ENCODE measurements at regions not wholly inside any gene's neighbourhood (a gene's known extent, or its start where the extent isn't known, plus 50 kb on each side); places are given as distances from the start of the nearest gene placed in this dataset.
"Not testable (repeated sequence)": the region's sequence is repeated elsewhere in the genome, so short reads cannot be mapped to it uniquely, and the experiment has no call there.

DNA sequence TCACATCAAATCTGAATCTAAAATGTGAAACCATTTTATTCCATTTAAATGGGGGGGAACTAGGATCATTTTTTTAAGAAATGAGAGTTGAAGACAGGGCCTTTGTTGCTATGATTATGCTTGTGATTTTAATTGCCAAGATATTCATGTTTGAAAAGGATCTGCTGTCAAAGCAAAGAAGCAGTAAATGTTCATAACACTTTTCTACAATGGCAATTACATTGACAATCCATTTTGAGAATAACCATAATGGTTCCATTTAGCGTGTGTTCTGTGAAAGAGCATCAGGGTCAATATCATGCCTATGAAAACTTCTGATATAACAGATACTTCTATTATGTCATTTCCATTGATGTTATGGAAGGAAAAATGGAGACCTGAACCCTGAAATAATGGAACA, 745.8 kb upstream of the SGO1 start:
- DNase-seq (ENCODE audit: extremely low spot score) = no peak
- Histone ChIP-seq H3K27ac (ENCODE audit: low read depth) (no peak overlapping the region), H3K4me3 (ENCODE audit: low read depth, low read length) (no peak overlapping the region), H3K4me1 (ENCODE audit: insufficient read depth) (no peaks in the 10 kb centered on the region), H3K36me3 (ENCODE audit: insufficient read depth) (no peaks in the 10 kb centered on the region)
- WGBS = 94% methylated on average over 1 of the region's 1 CpG

DNA sequence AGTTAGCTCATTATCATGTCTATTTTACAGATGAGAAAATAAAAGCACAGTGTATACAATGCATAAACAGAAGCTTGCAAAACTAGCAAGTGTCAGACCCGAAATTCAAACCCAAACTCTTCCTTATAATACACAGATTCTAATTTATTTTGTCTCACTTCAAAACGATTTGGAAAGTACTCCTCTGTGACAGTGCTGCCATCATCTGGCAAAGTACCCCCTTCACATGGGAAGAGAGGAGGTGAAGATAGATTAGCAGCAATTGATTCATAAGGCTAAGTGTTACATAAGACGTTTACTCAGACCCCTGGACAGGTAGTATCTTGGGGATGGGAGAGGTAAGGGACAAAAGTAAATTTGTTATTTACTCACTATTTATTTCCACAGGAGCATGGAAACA, 744.0 kb upstream of the SGO1 start:
- DNase-seq (ENCODE audit: extremely low spot score) = no peak
- Histone ChIP-seq H3K4me1 (ENCODE audit: insufficient read depth) (no peaks in the 10 kb centered on the region), H3K27ac (ENCODE audit: low read depth) (no peak overlapping the region), H3K4me3 (ENCODE audit: low read depth, low read length) (no peak overlapping the region), H3K36me3 (ENCODE audit: insufficient read depth) (no peaks in the 10 kb centered on the region)
- WGBS = 37% methylated on average over 3 of the region's 3 CpGs

DNA sequence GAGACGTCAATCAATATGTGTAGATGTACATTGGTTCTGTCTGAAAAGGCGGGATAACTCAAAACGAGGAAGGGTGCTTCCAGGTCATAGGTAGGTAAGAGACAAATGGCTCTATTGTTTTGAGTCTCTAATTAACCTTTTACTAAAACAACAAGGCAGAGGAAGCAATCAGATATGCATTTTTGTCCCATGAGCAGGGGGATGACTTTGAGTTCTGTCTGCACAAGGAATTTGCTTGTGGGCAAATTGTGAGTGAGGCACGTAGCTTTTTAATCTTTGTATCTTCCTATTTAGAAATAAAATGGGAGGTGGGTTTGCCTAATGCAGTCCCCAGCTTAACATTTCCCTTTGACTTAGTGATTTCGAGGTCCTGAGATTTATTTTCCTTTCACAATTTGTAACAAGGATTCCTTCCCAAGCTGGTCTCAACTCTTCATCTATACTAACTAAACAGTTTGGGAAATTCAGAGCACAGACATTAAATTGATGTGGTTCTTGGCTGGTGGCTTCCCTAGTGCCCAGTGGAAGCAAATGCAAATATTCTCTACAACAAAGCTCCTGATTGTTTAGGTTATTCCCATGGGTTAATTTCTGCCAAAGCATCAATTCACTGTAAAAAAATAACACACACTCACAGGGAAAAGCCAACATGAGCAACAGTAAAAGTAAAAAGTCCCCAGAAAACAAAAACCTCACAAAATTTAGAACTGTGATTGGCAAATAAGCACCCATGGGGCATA, 738.8 kb upstream of the SGO1 start:
- H3K27ac ChIP-seq (ENCODE audit: low read depth) = no peak overlapping the region
- no peaks in the 10 kb centered on the region for H3K36me3 ChIP-seq (ENCODE audit: insufficient read depth)
- no peak for DNase-seq (ENCODE audit: extremely low spot score)
- H3K4me1 ChIP-seq (ENCODE audit: insufficient read depth) = no peaks in the 10 kb centered on the region
- no peak overlapping the region for H3K4me3 ChIP-seq (ENCODE audit: low read depth, low read length)
- WGBS = 80% methylated on average over 5 of the region's 5 CpGs

DNA sequence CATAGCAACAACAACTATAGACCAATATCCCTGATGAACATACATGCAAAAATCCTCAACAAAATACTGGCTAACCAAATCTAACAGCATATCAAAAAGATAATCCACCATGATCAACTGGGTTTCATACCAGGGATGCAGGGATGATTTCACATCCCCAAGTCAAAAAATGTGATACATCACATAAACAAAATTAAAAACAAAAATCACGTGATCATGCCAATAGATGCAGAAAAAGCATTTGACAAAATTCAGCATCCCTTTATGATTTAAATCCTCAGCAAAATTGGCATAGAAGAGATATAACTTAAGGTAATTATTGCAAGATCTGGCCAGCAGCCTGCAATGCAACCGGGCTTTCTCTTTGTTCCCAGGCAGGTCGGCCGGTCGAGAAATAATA, 735.1 kb upstream of the SGO1 start:
- 88% methylated on average over 5 of the region's 5 CpGs for WGBS
- H3K4me1 ChIP-seq (ENCODE audit: insufficient read depth); H3K36me3 ChIP-seq (ENCODE audit: insufficient read depth); DNase-seq (ENCODE audit: extremely low spot score); H3K27ac ChIP-seq (ENCODE audit: low read depth); H3K4me3 ChIP-seq (ENCODE audit: low read depth, low read length): not testable (repeated sequence)

DNA sequence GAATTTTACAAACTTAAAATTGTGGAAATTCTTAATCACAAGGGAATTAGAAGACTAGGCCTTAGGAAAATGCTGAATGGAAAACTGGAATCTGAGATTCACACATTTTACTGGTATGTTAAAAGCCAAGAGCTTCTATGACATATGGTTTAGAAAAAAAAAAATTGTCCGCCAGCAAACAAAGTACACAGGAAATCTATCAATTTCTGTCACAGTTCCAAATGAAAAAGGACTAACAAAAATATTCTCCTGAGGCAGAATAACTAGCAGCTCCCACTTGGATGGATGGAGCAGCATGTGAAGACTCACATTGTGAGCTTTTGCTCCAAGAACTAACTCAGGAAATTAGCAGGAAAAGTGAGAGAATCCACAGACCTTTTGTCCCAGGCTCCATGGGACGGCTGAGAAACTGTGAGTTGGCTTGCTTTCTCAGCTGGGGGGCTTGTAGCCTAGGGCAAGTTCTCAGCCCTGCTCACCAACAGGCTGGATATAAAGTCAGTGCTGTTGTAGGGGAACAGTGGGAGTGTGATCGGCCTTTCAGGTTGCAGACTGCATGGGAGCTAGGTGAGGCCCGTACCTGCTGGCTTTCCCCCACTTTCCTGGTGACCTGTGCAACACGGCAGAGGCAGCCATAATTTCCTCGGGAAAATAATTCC, 731.1 kb upstream of the SGO1 start:
- H3K4me1 ChIP-seq (ENCODE audit: insufficient read depth) = no peaks in the 10 kb centered on the region
- no peaks in the 10 kb centered on the region for H3K36me3 ChIP-seq (ENCODE audit: insufficient read depth)
- no peak overlapping the region for H3K27ac ChIP-seq (ENCODE audit: low read depth)
- WGBS = 87% methylated on average over 6 of the region's 6 CpGs
- H3K4me3 ChIP-seq (ENCODE audit: low read depth, low read length) = no peak overlapping the region
- DNase-seq (ENCODE audit: extremely low spot score) = no peak

DNA sequence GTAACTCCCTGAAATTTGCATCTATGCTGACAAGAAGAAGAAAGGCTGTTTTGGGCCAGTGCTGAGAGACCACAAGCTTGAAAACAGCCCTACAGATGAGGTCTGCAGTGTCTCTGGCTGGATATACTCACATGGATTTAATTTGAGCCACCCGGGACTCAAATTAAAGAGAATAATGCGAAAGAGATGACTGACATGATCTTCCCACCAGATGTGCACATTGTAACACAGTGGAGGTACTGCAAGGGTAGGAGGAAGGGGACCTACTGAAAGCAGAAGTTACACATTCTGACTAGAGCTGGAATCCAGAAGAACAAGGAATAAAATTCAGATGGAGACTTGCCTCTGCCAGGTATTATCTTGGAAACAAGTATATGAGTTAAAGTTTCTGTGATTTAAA, 728.3 kb upstream of the SGO1 start:
- 68% methylated on average over 2 of the region's 2 CpGs for WGBS
- Histone ChIP-seq H3K4me1 (ENCODE audit: insufficient read depth) (no peaks in the 10 kb centered on the region), H3K4me3 (ENCODE audit: low read depth, low read length) (no peak overlapping the region), H3K27ac (ENCODE audit: low read depth) (no peak overlapping the region), H3K36me3 (ENCODE audit: insufficient read depth) (no peaks in the 10 kb centered on the region)
- peak; percentile 35 for DNase-seq (ENCODE audit: extremely low spot score)

DNA sequence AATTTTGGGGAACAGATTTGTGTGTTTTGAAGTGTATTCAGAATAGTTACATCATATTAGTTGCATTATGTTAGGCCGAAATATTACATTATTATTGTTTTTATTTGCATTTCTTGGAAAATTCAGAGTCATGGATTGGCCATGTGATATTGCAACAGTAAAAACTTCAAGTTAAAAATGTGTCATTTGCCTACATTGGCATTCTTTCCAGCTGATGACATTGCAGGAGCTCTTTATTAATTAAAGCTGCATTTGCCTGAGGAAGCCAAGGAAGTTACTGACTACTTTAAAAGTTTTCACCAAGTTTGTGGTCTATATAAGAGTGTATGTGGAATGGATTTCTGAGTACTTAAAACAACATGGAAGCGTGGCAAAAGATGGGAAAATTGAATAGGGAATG, 726.4 kb upstream of the SGO1 start:
- no peaks in the 10 kb centered on the region for H3K36me3 ChIP-seq (ENCODE audit: insufficient read depth)
- no peak overlapping the region for H3K27ac ChIP-seq (ENCODE audit: low read depth)
- no peaks in the 10 kb centered on the region for H3K4me1 ChIP-seq (ENCODE audit: insufficient read depth)
- DNase-seq (ENCODE audit: extremely low spot score) = no peak
- 93% methylated on average over 2 of the region's 2 CpGs for WGBS
- H3K4me3 ChIP-seq (ENCODE audit: low read depth, low read length) = no peak overlapping the region

DNA sequence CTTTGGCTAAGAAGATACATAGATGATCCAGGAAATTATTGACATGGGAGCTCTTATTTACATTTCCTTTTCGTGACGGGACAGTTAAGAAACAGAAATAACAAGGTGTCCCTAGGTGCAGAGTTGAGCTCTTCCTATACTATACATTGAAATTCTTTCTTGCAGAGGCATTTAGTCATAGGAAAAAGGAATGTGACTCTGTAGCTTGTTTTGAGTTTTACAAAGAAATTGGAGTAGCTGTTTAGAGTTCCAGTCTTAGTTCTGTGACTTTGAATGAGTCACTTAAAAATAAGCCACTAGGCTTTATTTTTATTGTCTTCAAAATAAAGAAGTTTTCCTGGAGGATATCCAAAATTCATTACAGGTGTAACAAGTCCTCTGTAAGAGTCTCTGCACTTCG, 723.5 kb upstream of the SGO1 start:
- DNase-seq (ENCODE audit: extremely low spot score) = no peak
- no peak overlapping the region for H3K4me3 ChIP-seq (ENCODE audit: low read depth, low read length)
- no peaks in the 10 kb centered on the region for H3K4me1 ChIP-seq (ENCODE audit: insufficient read depth)
- H3K27ac ChIP-seq (ENCODE audit: low read depth) = no peak overlapping the region
- no peaks in the 10 kb centered on the region for H3K36me3 ChIP-seq (ENCODE audit: insufficient read depth)
- 90% methylated on average over 3 of the region's 3 CpGs for WGBS

DNA sequence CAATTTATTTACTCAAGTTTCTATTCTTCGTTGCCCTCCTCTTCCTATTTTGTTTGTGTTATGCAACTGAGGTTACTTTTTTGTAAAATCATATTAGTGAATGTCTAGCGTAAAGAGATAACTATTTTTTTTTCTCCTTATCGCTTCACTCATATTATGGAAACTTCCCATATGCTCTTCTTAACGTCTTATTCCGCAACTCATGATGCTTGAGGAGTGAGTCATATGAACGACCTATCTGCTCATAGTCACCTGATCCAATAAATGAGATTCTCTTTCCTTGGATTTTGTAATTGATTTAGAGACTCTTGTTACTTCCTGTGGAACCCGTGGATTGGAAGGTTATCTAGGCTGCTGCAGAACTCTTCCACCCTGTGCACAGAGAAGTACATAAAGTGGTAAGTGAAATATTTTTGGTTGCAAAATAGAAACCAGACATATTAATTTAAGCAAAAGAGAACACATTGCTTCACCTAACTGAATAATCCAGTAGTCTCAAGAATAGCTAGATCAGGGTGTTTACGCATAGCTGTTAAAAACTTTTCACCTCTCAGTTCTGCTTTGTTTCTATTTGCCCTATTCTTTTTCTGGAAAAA, 719.3 kb upstream of the SGO1 start:
- Histone ChIP-seq H3K4me3 (ENCODE audit: low read depth, low read length) (no peak overlapping the region), H3K27ac (ENCODE audit: low read depth) (no peak overlapping the region), H3K4me1 (ENCODE audit: insufficient read depth) (no peaks in the 10 kb centered on the region), H3K36me3 (ENCODE audit: insufficient read depth) (no peaks in the 10 kb centered on the region)
- WGBS = 72% methylated on average over 8 of the region's 8 CpGs
- no peak for DNase-seq (ENCODE audit: extremely low spot score)

DNA sequence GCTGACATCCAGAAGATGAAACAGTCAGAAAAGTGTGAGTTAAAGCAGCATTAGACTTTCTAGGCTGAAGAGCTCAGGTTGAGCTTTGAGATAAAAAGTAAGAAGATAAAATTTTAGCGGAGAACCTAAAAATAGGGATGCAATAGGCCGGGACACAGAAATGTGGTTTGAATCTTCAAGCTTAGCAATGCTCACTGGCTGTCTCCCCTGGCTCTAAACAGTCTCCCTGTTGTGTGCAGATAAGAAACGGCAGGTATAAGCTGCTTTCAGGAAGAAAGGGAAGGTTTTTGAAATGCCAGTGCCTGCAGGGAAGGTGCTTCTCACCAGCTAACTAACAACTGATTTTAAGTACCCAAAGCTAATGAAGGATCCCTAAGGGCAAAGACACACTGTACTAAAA, 718.7 kb upstream of the SGO1 start:
- DNase-seq (ENCODE audit: extremely low spot score) = no peak
- 44% methylated on average over 3 of the region's 3 CpGs for WGBS
- Histone ChIP-seq H3K27ac (ENCODE audit: low read depth) (no peak overlapping the region), H3K36me3 (ENCODE audit: insufficient read depth) (no peaks in the 10 kb centered on the region), H3K4me3 (ENCODE audit: low read depth, low read length) (no peak overlapping the region), H3K4me1 (ENCODE audit: insufficient read depth) (no peaks in the 10 kb centered on the region)

DNA sequence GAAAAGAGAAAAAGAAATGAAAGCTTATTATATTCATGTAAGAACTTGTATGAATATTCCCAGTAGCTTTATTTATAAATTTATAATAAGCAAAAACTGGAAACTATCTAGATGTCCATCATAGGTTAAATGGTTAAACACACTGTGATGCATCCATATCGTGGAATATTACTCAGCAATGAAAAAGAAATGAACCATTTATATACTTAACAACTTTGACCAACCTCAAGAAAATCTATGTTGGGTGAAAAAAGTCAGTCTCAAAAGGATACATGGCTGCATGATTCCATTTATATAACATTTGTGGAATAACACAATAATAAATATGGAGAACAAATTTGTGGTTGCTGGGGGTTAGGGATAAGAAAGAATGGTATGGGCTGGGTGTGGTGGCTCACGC, 713.0 kb upstream of the SGO1 start:
- Histone ChIP-seq H3K27ac (ENCODE audit: low read depth) (no peak overlapping the region), H3K4me1 (ENCODE audit: insufficient read depth) (no peaks in the 10 kb centered on the region), H3K4me3 (ENCODE audit: low read depth, low read length) (no peak overlapping the region), H3K36me3 (ENCODE audit: insufficient read depth) (no peaks in the 10 kb centered on the region)
- no peak for DNase-seq (ENCODE audit: extremely low spot score)
- 96% methylated on average over 2 of the region's 2 CpGs for WGBS

DNA sequence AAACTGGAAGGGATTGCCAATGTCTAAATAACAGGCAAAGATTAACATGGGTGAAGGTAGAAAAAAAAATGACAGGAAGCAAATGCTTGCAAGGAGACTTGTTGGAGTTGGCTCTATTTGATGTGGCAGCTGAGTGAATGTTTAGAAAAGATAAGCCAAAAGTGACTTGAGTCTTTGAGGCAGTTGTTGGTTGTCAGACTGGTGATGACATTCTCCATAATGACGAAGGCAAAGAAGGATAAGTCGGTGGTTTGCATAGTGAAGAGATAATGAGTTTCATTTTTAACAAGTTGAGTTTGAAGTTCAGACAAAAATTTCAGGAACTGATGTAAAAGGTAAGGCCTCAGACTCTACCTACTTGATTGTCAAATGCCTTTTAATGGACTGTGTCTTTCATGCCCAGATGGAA, 704.1 kb upstream of the SGO1 start:
- no peak overlapping the region for H3K4me3 ChIP-seq (ENCODE audit: low read depth, low read length)
- no peak overlapping the region for H3K27ac ChIP-seq (ENCODE audit: low read depth)
- H3K4me1 ChIP-seq (ENCODE audit: insufficient read depth) = no peaks in the 10 kb centered on the region
- WGBS = 60% methylated on average over 2 of the region's 2 CpGs
- no peak for DNase-seq (ENCODE audit: extremely low spot score)
- no peaks in the 10 kb centered on the region for H3K36me3 ChIP-seq (ENCODE audit: insufficient read depth)

DNA sequence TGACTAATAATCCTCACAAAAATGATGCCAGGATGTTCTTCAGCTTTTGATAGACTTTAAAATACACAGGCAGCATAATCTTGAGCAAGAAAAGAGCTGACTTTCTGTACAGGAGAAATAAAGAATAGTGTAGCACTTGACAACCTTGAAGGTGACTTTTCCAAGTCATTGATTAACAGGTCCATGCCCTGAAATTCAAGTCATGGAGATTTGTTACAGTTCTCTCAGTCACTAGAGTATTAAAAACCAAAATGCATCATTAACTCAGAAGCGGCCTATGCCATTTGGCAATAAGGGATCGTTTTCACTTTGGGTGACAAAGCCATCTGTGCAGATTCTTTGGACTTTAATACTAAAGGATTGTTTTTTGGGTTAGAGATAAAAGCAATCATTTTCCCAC, 692.7 kb upstream of the SGO1 start:
- Histone ChIP-seq H3K36me3 (ENCODE audit: insufficient read depth) (no peaks in the 10 kb centered on the region), H3K27ac (ENCODE audit: low read depth) (no peak overlapping the region), H3K4me1 (ENCODE audit: insufficient read depth) (no peaks in the 10 kb centered on the region), H3K4me3 (ENCODE audit: low read depth, low read length) (no peak overlapping the region)
- DNase-seq (ENCODE audit: extremely low spot score) = no peak
- 95% methylated on average over 2 of the region's 2 CpGs for WGBS

DNA sequence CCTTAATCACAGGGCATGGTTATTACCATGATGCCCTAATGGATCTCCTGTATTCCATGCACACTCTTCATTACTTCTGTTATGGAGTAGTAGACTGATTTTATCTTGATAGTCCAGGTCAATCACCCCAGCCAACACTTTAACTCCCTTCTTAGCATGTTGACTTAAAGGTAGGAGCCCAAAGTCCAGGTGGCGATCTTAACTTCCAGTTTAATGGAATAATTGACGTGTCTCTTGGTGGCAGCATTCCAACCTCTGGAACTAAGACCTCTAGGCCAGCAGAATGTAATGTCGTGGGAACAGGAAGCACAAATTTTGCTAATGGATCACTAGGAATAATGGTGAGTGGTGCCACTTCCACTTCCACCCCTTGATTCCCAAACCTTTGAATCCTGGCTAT, 687.2 kb upstream of the SGO1 start:
- 90% methylated on average over 3 of the region's 3 CpGs for WGBS
- H3K27ac ChIP-seq (ENCODE audit: low read depth) = no peak overlapping the region

More for the DNA sequence above, 687.2 kb upstream of the SGO1 start:
- no peak overlapping the region for H3K4me3 ChIP-seq (ENCODE audit: low read depth, low read length)
- DNase-seq (ENCODE audit: extremely low spot score) = no peak
- no peaks in the 10 kb centered on the region for H3K36me3 ChIP-seq (ENCODE audit: insufficient read depth)
- no peaks in the 10 kb centered on the region for H3K4me1 ChIP-seq (ENCODE audit: insufficient read depth)

All from urinary bladder (tissue), 3 donors.